Daoy (cell line): ENCODE measurements at regions not wholly inside any gene's neighbourhood (a gene's known extent, or its start where the extent isn't known, plus 50 kb on each side); places are given as distances from the start of the nearest gene placed in this dataset.

Experiments
- DNase-seq: peaks from one replicate; pipeline ENCODE4 v3.0.0-alpha.2; 2015; ENCODE audit warnings: low read depth

DNA sequence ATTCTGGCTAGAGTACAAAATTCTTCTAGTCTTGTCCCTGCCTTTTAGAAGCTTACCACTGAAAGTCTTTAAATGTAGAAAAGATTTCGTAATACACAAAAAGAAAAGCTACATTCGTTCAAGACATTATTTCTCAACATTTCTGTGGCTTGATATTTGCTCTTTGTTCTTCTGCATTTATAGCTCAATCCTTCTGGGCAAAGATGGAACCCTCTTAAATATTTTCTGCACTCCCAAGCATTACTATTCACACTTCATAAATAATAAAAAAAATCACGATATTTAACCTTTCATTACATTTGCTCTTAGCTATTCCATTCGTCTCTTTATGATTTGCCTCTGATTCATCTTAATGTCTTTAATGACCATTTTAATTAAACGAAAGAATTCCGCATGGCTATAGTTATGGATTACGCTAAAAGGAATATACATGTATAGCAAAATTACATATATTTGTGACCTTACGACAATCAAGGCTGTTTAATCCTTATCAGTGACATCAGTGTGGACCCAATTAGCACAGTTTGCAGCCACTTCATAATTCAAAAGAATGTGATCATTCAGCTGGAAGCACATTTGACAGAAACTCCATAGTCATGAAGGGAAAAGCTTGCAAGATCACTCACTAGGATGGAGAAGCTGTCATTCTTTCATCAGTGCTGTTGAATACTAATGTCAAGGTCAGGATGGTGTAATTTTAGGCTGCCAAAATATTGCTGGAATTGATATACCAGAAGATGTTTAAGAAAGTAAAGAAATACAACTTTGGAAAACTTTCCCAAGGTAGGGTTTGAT, 1075.0 kb upstream of the TENM3 start:
- DNase-seq: no peak

DNA sequence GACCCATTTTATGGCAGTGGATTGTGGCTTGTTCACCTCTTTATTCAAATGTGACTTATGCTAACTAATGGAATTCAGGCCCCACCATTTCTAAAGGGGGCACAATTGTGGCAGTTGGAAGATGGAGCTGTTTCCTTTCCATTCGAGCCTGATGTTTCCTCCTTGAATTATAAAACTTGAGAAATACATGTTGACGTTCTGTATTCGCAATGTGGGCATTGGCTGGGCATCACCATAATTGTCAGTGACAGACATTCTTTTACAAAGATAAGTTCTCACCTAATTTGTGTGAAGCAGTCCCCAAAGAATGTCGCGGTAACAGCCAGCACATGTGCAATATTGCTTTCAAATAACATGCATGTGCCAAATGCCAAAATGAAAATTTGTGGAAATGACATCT, 1070.2 kb upstream of the TENM3 start:
- DNase-seq: no peak

DNA sequence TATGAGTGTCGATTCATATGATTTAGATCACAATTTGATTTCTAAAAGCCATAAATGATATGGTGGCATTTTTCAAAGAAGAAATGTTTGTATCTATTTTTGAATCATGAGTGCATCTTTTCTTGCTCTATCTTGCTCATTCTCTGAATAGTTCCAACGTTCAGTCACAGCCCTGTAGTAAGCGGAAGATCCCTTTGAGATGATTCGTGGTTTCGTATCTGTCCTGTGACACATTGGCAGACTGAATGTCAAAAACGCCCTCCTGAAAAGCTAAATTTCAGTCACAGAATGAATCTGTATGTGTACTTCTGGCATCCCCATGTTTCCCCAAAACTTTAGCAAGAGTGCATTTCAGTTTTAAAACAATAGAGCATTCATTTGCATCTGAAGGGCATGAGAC, 1066.9 kb upstream of the TENM3 start:
- DNase-seq: no peak

DNA sequence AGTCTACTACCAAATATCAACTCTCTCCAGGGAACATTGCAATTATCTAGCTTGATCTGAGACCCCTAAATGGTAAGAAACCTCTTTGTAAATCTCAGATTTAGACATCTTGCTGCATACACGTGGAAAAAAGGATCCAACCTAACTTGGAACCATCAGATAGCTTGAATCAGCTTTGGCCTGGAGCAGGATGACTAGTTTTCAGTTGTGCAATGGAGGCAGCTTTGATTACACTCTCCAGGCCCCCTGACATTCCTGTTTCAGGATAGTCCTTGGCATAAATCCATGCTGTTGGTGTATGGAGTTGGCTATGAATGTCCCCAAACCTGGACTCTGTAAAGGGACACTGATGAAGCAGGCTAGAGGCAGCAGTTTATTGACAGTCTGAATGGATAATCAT, 1061.9 kb upstream of the TENM3 start:
- no peak for DNase-seq

DNA sequence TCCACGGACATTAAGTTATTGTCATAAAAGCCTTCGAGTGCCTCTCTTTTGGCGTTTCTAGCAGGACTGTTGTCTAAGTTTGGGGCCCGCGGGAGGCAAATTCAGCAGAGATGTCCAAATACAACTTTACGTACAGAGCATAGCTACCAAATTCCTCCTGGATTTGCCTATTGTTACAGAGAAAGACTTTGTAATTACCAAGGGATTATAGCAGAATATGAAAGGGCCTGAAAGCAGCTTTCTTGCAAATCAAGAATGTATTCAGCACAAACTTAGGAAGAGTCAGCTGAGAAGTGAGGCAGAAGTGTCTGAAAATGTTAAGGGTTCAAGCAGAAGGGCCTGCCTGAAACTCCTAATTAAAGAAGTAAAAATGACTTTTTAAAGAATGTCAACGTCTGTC, 1053.5 kb upstream of the TENM3 start:
- DNase-seq: no peak

DNA sequence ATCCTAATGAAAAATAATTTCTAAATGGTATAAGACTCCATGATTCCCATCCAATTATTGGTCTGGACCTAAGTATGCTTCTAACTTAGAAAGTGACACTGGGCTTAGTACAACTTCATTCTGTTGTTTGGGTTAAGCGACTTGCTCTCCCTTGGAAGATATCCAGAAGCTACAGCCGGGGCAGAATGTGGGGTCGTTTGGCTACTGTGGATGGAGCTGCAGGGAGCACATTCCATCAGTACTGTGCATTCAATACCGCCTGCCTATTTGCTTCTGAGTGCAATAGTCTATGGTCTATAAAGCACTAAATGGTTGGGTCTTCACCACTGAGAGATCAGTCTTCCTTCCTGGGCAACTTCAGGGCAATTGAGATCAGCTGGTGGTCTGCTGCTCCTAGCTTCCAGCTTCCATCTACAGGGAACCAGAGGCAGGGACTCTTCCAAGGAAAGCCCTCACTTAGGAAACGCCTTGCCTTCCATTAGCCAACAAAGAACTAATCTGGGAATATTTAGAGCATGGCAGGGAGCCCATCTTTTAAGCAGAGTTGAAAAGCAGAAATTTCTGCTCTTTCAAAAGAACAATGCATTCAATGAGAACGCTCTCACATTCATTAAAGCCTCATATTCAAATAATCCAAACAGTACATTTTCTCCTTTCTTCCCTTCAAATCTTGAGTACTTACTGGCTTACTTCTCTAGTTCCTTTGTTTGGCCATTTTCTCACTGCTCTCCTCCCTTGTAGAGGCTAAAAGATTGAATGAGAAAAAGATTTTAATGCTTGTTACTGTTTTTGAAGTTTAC, 1049.9 kb upstream of the TENM3 start:
- no peak for DNase-seq

DNA sequence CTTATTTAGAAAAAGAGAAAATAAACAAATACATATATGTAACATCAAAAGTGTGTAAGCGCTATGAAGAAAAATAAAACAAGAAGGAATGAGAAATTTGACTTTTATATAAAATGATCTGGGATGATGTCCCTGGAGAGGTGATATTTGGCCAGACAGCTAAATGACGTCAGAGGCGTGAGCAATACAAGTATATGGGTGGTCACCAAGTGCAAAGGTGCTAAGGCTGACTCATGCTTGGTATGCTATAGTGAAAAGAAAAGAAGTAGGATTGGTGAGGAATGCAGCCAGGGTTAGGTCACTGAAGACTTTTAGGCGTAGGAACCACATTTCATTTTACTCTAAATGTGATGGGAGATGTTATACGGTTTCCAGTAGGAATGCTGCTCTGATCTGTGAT, 1049.1 kb upstream of the TENM3 start:
- peak; percentile 62 for DNase-seq

DNA sequence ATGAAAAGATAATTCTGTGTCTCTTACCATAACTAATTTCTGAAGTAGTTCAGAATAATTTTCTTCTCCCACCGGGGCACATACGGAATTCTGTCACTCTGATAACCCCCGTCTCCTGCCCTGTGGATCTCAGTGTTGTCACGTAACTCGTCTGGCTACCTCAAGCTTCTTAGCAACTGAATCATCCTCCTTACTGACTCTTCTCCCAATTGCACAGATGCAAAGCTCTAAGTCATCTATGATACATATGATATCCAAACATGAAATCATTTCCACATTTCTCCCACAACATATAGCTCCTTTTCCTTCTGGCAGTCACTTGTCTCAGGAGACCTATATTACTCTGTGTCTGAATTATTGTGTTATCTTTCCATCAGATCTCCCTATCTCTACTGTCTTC, 1043.1 kb upstream of the TENM3 start:
- peak; percentile 7 for DNase-seq

DNA sequence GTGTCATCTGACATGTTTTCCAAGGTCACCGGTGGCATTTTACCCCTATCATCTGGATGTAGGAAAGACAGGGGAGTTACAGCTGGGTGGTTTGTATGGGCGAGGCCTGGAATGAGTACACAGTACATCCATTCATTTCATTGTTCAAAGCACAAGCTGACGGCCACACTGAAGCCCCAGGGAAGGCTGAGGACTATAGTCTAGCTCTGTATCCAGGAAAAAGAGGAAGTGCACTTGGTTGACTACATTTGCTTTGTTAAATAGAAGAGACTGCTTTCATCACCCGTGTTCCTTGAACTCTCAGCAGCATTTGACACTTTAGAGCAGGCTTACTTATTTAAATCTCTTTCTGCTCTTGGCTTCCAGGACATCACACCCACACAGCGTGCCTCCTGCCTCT, 1041.0 kb upstream of the TENM3 start:
- DNase-seq: no peak

DNA sequence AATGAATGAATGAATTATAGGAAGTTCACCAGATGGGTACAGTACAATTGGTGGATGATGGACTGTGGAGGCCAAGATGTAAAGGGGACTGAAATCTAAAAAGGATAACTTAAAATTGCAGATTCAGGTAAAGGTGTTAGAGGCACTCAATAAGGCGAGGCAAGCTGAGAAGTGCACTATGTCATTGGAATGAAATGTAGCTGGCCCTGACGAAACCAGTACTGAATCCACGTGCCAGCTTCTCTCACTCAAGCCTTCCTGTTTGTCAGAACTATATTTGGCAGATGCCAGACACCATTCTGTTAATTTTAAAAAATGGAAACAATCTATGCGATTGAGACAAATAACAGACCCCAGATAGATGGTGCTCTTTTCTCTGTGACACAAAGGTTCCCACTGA, 1039.1 kb upstream of the TENM3 start:
- DNase-seq: no peak

DNA sequence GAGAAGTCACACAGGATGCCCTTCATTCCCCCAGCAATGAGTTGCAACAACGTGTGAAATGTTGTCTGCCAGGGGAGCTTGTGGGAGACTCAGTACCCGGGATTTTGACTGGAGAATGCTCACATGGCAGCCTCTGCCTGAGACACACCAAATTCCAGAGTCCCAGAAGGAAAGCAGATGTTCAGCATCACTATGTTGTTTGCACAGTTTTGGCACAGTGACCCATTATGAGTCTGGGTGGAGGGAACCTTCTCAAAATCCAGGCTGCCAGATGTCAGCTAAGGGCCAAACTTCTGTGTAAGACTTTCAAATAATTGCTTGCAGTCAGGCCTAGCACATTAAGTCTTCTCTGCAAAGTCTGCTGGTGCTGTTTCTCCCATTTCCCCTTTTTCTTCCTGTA, 1029.7 kb upstream of the TENM3 start:
- no peak for DNase-seq

DNA sequence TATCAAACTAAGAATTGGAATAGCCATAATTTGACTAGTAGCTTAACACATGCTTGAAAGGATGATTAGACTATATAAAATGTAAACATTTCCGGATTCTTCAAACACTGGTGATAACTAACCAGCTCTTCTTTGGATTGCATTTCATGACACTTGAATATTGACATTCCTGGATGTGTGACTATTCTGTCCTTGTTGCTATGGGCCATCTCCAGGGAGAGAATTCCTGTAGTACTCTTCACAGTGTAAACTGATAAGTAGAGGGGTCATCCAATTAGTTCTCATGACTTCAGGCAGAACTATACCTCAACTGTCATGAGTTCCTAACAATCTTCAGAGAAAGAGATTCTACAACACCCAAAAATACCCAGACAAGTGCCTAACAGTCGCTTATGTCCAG, 1026.7 kb upstream of the TENM3 start:
- no peak for DNase-seq

DNA sequence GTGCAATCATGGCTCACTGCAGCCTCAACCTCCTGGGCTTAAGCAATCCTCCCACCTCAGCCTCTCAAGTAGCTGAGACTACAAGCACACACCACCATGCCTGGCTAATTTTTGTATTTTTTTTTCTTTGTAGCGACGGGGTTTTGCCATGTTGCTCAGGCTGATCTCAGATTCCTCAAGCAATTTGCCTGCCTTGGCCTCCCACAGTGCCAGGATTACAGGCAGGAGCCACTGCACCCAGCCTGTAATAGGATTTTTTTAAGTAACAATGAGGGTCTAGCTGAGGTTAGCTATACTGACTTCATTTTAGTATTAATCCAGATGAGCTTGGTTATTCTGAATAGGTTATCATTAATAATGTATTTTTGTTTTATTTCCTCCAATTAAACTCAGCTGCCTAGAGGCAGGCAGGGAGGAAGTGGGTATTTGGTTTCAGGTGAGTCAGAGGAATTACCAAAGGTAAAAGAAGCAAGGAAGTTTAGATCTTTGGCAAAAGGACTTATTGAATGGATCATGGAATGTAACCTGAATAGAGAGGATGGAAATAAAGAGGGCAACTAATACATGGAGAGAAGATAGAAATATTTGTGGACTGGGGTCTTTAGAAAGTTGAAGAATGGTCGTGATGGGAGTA, 1023.3 kb upstream of the TENM3 start:
- DNase-seq: peak; percentile 27

DNA sequence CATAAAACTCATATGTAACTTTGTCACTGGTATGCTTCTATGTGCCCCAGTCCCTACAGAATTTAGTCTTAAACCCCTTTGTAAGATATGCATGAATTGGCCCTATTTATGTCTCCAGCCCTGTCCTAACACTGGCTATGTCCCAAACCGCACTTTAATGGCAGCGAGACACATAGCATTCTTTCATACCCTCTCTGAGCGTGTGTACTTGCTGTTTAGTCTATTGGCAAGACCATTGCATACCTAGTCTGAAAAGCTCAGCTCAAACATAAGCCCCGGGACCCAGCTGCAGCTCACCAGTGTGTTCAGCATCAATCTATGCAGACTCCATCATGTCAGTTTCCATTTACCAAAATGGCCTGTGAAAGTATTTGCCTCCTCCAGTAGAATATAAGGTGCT, 1018.4 kb upstream of the TENM3 start:
- peak; percentile 43 for DNase-seq

DNA sequence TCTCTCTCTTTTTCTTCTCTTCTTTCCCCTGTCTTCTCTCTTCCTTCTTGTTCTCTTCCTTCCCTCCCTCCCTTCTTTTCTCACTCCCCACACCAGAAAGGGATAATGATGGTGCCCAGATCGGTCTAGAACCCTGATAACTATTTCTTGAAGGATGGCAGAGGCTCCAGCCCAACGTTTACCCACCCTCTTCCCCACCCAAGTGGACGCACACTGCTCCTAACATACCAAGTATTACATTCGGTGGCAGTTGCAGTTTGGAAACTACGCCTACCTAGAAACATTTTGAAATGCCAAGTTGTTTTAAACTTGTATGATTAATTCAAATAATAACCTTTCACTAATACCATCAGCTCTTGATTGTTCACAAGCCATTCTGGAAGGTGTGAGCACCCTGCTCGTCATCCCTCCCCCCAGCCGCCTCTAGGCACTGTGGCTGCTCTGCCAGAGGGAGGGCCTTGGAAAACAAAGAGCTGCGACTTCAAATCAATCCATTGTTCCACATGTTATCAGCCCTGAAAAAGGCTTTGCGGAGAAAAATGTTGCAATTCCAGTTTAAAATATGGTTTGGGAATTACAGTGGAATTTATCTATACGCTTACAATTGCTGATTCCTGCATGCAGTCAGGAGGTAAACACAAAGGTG, 1017.5 kb upstream of the TENM3 start:
- no peak for DNase-seq

DNA sequence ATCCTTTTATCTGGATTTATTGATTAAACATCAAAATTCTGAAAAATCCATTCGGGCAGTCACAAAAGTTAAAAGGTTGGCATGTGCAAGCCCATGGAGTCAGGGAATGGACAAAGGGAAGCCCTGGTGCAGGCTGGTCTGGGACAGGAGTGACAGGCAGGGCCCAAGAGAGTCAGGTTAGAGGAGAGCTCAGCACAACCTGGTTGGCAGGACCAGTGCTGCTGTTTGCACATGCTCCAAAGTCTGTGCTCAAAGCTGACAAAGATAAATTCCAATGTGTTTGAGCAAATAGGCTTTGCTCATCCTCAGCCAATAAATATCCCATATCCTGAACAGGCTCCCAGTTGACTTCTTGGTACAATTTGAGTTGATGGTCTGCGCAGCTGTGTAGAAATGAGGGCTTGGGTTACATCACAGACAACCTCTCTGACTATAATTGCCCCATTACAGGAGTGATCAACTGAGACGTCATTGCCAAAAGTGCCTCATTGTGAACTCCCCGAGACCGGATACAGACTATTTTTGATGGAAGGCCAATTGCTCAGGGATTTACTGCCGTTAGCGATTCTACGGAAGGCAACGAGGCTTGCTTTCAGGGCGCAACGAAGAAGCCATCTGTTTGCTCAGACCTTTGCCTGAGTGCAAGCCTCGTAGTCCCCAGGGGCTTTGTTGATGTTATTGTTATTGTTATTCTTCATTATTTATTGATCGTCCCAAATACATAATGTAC, 1008.1 kb upstream of the TENM3 start:
- peak; percentile 5 for DNase-seq

DNA sequence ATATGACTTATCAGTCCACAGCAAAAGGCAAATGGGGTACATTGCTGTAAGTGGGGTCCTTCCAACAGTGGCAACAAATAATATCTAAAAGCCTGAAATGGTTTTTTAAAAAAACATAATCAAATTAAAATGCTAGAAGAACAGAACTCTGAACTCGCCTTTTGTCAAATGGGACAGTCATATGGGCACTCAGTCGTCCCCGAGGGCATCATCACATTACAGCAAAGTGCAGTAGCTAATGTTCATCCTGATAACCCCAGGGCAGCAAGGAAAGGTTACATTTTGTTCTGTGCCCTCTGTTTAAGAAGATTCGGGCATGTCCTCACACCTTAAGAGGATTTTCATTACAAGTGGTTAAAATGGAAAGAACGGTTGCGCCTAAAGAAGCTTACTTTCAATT, 997.9 kb upstream of the TENM3 start:
- DNase-seq: no peak

DNA sequence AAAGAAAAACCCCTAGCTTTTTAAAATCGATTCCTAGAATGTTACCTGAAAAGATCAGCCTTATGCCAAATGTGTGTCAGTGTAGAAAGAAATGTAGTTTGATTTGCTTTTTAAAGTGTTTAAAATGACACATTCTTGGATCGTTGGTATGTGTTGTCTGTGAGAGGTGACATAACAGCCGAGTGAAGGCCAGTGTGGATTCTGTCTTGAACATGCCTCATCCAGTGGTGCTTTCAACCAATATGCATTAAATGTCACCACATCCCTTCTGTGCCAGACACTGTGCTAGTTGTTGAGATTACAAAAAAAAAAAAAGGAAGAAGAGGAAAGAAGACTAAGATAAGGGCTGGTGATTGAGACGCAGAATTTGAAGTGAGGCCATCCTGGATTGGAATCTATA, 994.2 kb upstream of the TENM3 start:
- no peak for DNase-seq

DNA sequence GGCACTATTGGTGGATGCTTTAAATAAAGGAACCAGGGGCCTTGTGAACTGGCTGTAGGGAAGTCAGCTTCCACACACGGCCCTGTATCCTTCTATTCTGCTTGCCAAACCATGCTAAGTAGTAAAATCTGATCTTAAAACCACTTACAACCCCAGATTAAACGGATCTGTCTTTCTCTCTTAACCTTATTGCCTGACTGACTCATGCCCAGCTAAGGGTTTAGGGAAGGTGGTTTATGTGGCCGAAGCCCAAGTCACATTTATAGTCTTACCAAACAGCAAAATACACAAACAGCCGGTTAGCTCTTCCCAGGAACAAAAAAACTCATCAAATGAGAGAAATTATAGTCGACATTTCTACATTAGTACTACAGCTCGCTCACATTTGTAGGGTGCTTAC, 988.4 kb upstream of the TENM3 start:
- peak; percentile 32 for DNase-seq

DNA sequence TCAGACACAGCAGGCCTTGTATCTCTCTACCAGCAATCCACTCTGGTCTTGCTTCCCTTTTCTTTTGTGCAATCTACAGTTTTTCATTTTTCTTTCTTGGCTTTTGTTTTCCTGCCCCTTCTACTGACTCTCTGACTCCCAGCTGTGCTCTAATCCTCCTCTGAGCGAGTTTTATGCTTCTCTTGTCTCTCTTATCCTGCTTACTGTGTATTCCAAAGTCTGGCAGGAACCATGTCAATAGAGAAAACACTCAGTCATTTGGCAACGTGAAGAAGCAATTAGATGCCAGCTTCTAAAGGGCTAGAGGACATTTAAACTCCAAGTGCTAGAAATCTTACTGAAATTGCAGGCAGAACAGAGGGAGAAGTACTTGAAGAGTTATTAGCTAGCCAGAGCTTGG, 984.6 kb upstream of the TENM3 start:
- DNase-seq: no peak

DNA sequence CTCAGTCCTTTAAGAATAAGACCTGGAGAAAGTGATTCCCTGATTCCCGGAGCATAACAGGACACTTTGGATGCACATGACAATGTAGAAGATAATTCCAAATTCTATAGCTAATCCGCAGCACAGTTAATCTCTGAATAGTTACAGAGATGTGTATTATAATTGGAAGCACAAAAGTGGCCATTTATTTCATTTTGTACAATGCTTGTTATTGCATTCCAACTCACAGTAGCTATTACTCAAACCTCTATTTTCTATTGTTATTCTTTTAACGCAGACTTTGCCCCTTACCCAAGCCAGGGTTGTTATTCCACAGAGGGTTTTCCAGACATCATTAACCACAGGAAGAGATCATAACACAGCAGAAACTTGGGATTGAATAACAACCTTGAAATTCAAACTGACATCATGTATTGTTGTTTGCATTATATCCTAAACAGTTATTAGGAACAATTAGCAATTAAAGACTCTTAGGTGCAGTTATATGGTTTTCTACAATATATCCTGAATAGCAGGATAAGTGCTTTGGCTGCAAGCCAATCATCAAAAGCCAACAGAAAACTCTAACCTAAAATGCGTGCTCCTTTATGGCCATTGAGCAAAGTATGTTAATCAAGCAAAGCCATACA, 984.0 kb upstream of the TENM3 start:
- DNase-seq: no peak
